ENCODE measurements at regions not wholly inside any gene's neighbourhood (a gene's known extent, or its start where the extent isn't known, plus 50 kb on each side); places are given as distances from the start of the nearest gene placed in this dataset.
A peak's percentile ranks its signal among the peaks of the same experiment; 100 is the strongest.
"Not testable (repeated sequence)": the region's sequence is repeated elsewhere in the genome, so short reads cannot be mapped to it uniquely, and the experiment has no call there.

DNA sequence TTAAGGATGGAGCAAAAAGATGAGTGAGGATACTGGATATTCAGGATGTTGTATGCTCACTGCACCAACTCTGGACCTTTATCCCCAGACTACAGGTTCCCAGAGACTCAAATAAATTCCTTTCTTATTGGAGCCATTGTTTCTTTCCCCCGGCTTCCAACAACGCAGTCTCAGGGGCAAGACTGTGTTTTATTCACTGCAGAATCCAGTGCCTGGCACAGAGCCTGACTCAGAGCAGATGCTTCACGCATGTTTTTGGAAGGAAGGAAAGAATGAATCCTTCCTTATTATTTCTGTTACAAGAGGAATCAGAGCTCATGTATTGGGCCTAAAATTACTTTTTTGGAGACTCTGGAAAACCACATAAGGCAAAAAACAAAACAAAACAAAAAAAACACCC lies 96.0 kb upstream of the VGLL4 start:
- no peaks in the 10 kb centered on the region for H3K9me3 Mint-ChIP-seq
- DNase-seq (ENCODE audit: low spot score in 2 of 2): no peak
- H3K36me3 Mint-ChIP-seq: no peaks in the 10 kb centered on the region
- no peak for ATAC-seq
- H3K27ac Mint-ChIP-seq: no peak overlapping the region

DNA sequence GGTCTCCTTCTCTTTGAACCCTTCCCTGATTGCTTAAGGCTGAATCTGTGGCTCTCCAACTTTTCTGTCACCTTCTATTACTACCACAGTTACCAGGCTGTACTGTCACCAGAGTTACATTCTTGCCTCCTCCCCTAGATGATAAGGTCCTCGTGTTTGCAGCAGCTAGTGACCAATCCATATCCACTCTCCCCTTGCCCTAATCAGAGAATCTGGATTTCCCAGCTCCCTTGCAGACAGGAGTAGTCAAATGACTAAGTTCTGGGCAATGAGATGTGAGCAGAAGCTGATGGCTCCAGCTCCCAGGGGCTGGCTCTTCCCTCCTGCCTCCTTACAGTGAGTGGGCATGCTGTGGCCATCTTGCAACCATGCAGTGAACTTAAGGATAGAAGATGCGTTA lies 95.4 kb upstream of the VGLL4 start:
- Mint-ChIP-seq H3K27ac (no peak overlapping the region), H3K36me3 (no peaks in the 10 kb centered on the region), H3K9me3 (no peaks in the 10 kb centered on the region)
- DNase-seq (ENCODE audit: low spot score in 2 of 2) (no peak), ATAC-seq (no peak)

DNA sequence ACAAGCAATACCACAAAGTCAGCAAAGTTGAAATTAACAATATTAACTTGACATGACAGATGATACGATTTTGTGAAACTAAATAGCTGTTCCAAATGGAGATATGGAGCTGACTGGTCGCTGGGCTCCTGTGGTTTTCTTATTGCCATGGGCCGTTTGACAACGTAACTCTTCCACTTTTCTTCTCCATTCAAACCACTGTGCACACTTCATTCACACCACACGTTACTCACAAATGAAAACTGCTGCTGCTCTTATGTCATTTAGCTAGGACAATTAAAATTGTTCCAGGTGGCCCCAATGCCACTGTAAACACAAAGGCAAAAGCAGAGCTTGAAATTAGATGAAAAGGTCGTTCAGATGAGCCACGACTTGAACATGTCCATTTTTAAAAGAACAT lies 94.0 kb upstream of the VGLL4 start:
- no peak for DNase-seq (ENCODE audit: low spot score in 2 of 2)
- ATAC-seq: no peak
- H3K27ac Mint-ChIP-seq: no peak overlapping the region
- H3K9me3 Mint-ChIP-seq: no peaks in the 10 kb centered on the region
- H3K36me3 Mint-ChIP-seq: no peaks in the 10 kb centered on the region

DNA sequence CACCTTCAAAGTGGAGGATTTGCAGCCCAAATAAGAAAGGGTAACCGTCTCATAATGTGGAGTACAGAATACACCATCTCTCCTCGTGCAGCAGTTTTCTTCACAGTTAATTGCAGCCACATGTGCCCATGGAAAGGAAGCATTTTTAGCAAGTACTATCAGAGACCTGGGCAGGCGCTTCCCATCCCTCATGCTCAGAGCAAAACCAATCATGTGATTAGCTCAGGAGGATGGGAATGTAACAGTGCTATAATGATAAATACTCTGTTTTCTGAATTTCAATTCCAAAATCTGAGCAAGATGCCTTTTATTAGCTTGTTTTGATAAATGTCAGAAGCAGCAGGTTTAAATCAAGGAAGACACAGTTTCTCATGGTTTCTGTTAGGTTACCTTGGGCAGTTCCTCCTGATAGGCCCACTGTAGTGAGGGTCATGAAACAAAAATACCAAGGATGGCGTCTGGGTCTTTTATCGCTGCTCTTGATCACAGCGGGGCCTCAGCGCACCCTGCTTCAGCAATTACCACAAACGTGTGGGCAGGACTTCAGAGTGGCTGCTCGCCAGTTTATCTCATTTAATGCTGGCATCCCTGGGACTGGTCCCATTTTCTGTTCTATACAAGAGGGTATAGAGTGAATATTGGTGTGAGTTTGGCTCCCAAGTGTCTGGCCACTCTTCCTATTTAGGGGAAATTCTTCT lies 92.6 kb upstream of the VGLL4 start:
- Mint-ChIP-seq H3K36me3 (no peaks in the 10 kb centered on the region), H3K9me3 (no peaks in the 10 kb centered on the region)

DNA sequence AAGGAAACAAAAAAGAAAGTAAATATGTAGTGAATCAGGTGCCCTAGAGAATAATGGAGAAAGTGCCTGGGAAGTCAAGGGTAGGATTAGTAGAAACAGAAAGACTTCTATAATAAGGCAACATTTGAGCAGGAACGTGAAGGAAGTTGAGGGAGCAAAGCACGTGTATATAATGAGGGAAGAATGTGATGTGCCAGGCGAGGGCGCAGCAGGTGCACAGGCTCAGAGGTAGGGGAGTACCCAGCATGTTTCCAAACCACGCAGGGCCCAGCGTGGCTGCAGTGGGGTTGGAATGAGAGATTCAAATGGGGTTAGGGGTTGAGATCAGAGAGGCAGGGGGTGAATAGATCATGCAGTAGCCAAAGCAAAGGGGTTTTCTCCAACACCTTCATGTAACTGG lies 91.9 kb upstream of the VGLL4 start:
- Mint-ChIP-seq H3K9me3 (no peaks in the 10 kb centered on the region), H3K27ac (no peak overlapping the region), H3K36me3 (no peaks in the 10 kb centered on the region)
- DNase-seq (ENCODE audit: low spot score in 2 of 2) (no peak), ATAC-seq (peak in 1 of 2 donors; percentile 22)

More for the DNA sequence above, 92.6 kb upstream of the VGLL4 start:
- no peak overlapping the region for H3K27ac Mint-ChIP-seq
- DNase-seq (ENCODE audit: low spot score in 2 of 2) (no peak), ATAC-seq (no peak)

DNA sequence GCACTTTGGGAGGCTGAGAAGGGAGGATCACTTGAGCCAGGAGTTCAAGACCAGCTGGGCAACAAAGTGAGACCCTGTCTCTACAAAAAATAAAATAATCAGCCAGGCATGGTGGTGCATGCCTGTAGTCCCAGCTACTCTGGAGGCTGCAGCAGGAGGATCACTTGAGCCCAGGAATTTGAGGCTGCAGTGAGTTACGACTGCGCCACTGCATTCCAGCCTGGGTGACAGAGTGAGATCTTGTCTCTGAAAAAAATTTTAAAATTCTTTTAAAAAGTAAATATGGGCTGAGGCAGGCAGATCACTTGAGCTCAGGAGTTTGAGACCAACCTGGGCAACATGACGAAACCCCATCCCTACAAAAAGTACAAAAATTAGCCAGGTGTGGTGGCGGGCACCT lies 91.4 kb upstream of the VGLL4 start:
- not testable (repeated sequence) for H3K9me3 Mint-ChIP-seq; H3K36me3 Mint-ChIP-seq; ATAC-seq; H3K27ac Mint-ChIP-seq; DNase-seq (ENCODE audit: low spot score in 2 of 2)

GRCh38 chr3:11733914-11734313 lies 90.2 kb upstream of the VGLL4 start:
- Mint-ChIP-seq H3K36me3 (no peaks in the 10 kb centered on the region), H3K27ac (no peak overlapping the region), H3K9me3 (no peaks in the 10 kb centered on the region)
- DNase-seq (ENCODE audit: low spot score in 2 of 2) (no peak), ATAC-seq (no peak)

GRCh38 chr3:11727207-11727606 lies 83.5 kb upstream of the VGLL4 start:
- DNase-seq (ENCODE audit: low spot score in 2 of 2) (no peak), ATAC-seq (no peak)
- no peak overlapping the region for H3K27ac Mint-ChIP-seq
- H3K36me3 Mint-ChIP-seq: no peaks in the 10 kb centered on the region
- no peaks in the 10 kb centered on the region for H3K9me3 Mint-ChIP-seq

DNA sequence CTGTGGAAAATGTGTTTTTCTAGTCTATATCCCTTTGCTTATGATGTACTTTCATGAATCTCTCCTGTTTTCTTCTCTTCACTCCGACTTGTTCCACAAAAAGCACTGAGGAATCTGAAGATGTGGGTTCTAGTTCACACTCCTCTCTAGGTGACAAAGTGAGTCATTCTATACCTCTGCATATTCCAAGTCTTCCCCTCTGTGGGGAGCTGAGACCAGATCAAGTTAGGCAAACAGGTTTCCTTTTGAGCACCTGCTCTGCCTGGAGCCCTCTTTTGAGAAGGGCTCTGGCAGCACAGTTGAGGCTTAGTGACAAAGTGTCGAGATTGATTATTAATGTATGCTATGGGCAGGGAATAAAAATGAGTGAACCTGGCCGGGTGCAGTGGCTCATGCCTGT lies 82.4 kb upstream of the VGLL4 start:
- Mint-ChIP-seq H3K9me3 (no peaks in the 10 kb centered on the region), H3K36me3 (no peaks in the 10 kb centered on the region), H3K27ac (no peak overlapping the region)
- DNase-seq (ENCODE audit: low spot score in 2 of 2): no peak
- ATAC-seq: no peak

GRCh38 chr3:11725340-11725641 lies 81.6 kb upstream of the VGLL4 start:
- ATAC-seq; H3K36me3 Mint-ChIP-seq; H3K9me3 Mint-ChIP-seq; H3K27ac Mint-ChIP-seq; DNase-seq (ENCODE audit: low spot score in 2 of 2): not testable (repeated sequence)

GRCh38 chr3:11724615-11725339 lies 81.1 kb upstream of the VGLL4 start:
- Mint-ChIP-seq H3K9me3 (no peaks in the 10 kb centered on the region), H3K27ac (no peak overlapping the region), H3K36me3 (no peaks in the 10 kb centered on the region)
- DNase-seq (ENCODE audit: low spot score in 2 of 2): no peak
- peak in 1 of 2 donors; percentile 20 for ATAC-seq

GRCh38 chr3:11721479-11721878 lies 77.8 kb upstream of the VGLL4 start:
- DNase-seq (ENCODE audit: low spot score in 2 of 2) (no peak), ATAC-seq (no peak)
- Mint-ChIP-seq H3K27ac (no peak overlapping the region), H3K9me3 (no peaks in the 10 kb centered on the region), H3K36me3 (no peaks in the 10 kb centered on the region)

DNA sequence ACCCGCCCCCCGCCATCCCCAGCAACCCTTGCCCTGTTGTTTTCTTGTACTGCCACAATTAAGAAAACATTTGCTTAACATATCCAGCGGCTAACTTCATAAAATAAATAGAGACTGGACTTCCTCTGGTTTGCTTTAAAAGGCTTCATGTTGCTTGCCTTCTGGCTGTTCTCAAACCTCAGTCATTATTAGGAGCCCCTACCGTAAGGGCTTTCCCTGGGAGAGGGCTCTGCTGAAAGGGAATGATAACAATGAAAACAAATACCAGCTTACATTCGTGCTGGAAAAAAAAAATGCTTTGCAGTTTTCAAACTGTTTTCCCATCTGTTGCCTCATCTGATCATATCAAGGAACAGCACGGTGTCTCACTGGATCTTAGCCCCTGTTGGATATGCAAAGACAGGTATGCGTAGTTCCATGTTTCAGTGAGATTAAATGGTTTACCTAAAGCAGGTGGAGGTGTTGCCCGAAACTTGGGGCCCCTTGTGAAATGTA lies 77.2 kb upstream of the VGLL4 start:
- ATAC-seq (no peak), DNase-seq (ENCODE audit: low spot score in 2 of 2) (no peak)
- Mint-ChIP-seq H3K27ac (peak overlapping the region in 1 of 2 donors; percentile 55), H3K9me3 (no peaks in the 10 kb centered on the region), H3K36me3 (no peaks in the 10 kb centered on the region)

GRCh38 chr3:11720304-11720898 lies 76.7 kb upstream of the VGLL4 start:
- DNase-seq (ENCODE audit: low spot score in 2 of 2) (peak; percentile 51 to 58), ATAC-seq (peak; percentile 51 to 63)
- Mint-ChIP-seq H3K27ac (peak overlapping the region; percentile 55 to 72), H3K36me3 (no peaks in the 10 kb centered on the region), H3K9me3 (no peaks in the 10 kb centered on the region)

DNA sequence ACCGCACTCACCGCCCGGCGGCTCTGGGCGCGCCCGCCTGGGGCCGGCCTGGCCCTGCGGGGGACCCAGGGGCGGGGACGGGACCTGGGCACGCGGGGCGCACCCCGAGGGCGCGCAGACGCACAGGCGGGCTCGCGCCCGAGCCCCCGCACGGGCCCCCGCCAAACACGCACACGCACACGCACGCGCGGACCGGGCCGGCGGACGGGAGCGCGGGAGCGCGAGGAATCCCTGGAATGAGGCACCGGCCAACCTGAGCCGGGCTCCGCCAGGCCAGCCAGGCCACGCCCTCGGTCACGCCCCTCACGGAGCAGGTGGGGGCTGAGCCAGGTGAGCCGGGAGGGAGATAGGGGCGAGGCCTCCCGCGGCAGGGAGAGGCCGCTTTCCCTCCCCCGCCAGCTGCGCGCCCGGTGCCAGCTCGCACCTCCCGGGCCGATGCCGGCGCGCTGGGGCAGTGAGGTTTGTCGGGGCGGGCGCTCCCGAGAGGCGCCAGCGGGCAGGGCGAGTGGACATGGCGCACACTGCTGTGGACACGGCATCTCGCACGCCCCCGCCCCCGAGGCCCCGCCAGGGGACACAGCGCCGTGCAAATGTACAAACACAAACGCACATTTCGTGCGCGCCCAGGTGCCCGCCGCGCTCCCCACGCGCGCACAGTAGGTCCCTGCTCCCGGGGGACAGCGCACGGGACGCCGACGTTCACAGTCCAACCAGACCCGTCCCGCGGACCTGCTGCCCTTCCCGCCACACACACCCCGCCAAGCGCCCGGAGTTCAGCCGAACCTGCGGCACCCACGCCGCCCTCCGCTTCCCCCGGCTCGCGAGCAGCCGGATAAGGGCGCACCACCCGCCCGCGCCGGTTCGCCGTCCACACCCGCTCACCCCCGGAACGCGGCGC lies 75.9 kb upstream of the VGLL4 start:
- H3K9me3 Mint-ChIP-seq: no peaks in the 10 kb centered on the region
- DNase-seq (ENCODE audit: low spot score in 2 of 2) (peak; percentile 67 to 78), ATAC-seq (peak; percentile 66 to 77)
- peak overlapping the region in 1 of 2 donors; percentile 55 for H3K27ac Mint-ChIP-seq
- H3K36me3 Mint-ChIP-seq: no peaks in the 10 kb centered on the region

DNA sequence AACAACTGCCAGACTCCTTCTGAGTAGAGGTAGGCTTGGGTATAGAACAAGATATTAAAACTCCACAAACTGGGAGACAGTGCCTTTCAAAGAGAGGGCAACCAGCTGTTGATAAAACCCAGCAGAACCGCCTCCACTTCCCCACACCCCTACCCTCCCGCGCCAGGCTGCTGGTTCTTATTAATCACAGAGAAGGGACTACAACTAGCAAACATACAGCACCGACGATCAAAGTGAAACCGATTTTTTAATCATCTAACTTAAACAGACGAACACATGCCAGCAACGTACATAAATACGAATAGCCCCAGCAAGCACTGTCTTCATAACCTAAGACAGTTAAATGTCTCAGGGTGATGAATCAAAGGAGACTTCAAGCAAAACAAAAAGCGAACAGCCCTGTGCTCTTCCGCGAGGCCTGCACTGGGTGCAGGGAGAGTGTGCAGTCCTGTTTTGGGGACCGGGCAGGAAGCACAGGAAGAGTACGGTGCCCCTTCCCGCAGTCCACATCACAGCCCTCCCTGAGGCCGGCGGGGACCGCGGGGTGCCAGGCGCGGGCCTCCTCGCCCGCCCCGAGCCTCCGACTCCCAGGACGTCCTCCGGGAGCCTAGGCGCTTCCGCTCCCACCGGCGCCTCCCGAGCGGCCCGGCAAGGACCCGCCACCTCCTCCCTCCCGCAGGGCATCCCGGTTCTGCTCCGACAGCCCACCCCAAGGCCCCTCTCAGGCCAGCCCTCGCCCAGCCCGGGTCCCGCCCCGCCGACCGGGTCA lies 75.1 kb upstream of the VGLL4 start:
- H3K27ac Mint-ChIP-seq: peak overlapping the region; percentile 82 to 92
- ATAC-seq: peak; percentile 44 to 61
- peak; percentile 48 to 59 for DNase-seq (ENCODE audit: low spot score in 2 of 2)
- H3K9me3 Mint-ChIP-seq: no peaks in the 10 kb centered on the region
- H3K36me3 Mint-ChIP-seq: no peaks in the 10 kb centered on the region

All from activated naive CD4-positive, alpha-beta T cell treated with anti-CD3 and anti-CD28 coated beads, Interleukin-2, amount 50 U/mL, for 72 hours (primary cell).